Mammary epithelial cell (primary cell): ENCODE measurements at regions not wholly inside any gene's neighbourhood (a gene's known extent, or its start where the extent isn't known, plus 50 kb on each side); places are given as distances from the start of the nearest gene placed in this dataset.
A peak's percentile ranks its signal among the peaks of the same experiment; 100 is the strongest.

Experiments used
- EZH2 ChIP-seq: IDR thresholded peaks from 2 replicates; pipeline ENCODE4 v1.6.1; 2012; ENCODE audit warnings: low read length, inconsistent platforms, borderline replicate concordance
- TF ChIP-seq, protein P1 (sequence below), 2 donors: IDR thresholded peaks in 1 of 2; conservative IDR thresholded peaks in 1 of 2; 2 replicates each; pipeline ENCODE4 v1.5.1; 2011 to 2012; ENCODE audit warnings: inconsistent platforms in 2 of 2, low read length in 2 of 2, mild to moderate bottlenecking in 2 of 2, control low read depth in 1 of 2, low read depth in 1 of 2; ENCODE audit not compliant: insufficient read depth in 1 of 2; ENCODE audit errors: extremely low read depth in 1 of 2

DNA sequence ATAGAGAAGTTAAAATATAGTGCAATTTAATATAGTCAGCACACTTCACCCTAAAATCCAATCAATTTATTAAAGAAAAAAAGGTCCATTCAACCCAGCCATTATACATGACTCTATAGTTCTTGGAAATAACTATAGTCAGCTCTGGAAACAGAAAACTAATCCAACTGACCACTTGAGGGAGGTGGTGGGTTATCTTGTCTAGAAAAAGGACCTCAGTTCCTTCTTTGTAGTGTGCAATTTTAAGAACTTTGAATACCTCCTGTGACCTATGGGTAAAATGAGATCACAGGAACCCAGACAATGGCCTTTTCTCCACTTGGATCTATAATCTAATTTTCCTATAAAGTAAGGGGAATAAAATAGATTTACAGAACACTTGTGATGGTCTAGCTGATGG is 163.6 kb upstream of the CENPW start:
- TF ChIP-seq, protein P1, sequence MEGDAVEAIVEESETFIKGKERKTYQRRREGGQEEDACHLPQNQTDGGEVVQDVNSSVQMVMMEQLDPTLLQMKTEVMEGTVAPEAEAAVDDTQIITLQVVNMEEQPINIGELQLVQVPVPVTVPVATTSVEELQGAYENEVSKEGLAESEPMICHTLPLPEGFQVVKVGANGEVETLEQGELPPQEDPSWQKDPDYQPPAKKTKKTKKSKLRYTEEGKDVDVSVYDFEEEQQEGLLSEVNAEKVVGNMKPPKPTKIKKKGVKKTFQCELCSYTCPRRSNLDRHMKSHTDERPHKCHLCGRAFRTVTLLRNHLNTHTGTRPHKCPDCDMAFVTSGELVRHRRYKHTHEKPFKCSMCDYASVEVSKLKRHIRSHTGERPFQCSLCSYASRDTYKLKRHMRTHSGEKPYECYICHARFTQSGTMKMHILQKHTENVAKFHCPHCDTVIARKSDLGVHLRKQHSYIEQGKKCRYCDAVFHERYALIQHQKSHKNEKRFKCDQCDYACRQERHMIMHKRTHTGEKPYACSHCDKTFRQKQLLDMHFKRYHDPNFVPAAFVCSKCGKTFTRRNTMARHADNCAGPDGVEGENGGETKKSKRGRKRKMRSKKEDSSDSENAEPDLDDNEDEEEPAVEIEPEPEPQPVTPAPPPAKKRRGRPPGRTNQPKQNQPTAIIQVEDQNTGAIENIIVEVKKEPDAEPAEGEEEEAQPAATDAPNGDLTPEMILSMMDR (conservative IDR thresholded peaks at IDR 0.05 in 1 of 2, IDR thresholded peaks at IDR 0.05 in 1 of 2; ENCODE audit: extremely low read depth in 1 of 2, insufficient read depth in 1 of 2, low read depth in 1 of 2, low read length in 2 of 2): peak; percentile 41 to 55
- TF ChIP-seq EZH2: no peak
